Right lobe of liver (tissue), 4 donors: ENCODE measurements at regions not wholly inside any gene's neighbourhood (a gene's known extent, or its start where the extent isn't known, plus 50 kb on each side); places are given as distances from the start of the nearest gene placed in this dataset.

ENCODE experiments used
- POLR2A ChIP-seq: fragments of 450-650 bp; IDR thresholded peaks from one replicate; pipeline ENCODE4 v1.6.1; 2017; ENCODE audit warnings: antibody characterized with exemption, mild to moderate bottlenecking
- TF ChIP-seq, protein P1 (sequence below), 4 donors: fragments of 200-600 bp in 3 of 4; fragments of 450-650 bp in 1 of 4; IDR thresholded peaks; one replicate each; pipeline versions ENCODE4 v1.5.1 to v1.8.0; 2016 to 2022; ENCODE audit warnings: antibody characterized with exemption in 4 of 4, mild to moderate bottlenecking in 2 of 4
- donor health status: DM: no; HTN: no; CAD: no.
- donor health status: DM: no; HTN: no; CAD: no.
- donor health status: DM: no; HTN: yes; CAD: no.

DNA sequence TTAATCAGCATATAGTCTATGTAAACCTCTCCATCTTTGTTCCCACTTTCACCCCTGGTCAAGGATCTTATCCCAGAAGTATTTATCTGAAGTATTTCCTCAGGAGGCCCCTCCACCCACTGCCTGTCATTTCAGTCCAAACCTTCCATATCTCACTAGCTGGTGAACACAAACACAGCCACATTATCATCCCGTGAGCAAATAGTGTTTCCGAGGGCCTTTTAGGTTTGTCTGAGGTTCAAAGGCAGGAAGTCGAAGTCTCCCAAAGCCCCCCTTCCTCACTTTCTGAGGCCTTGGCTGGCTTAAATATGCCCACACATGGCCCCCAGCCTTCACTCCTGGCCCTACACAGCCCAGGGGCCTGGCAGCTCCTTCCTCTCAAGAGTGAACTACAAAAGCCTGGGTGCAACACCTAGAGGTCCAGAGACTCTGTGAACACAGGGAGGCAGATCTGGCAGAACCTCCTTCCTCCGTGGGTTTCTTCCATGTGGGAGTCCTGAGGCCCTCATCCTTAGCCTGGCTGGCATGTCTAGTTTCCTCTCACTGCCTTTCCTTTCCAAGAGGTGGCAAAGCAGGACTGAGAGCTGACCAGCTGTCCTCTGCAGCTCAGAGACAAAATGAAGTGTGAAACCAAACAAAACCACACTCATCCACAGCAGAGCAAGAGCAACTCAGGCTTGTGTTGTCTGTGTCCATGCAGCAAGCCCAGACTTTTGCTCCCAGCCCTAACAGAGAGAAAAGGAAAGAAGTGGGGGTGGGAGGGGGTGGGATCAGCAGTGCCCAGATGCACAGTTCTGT is 264.2 kb downstream of the SS18 start:
- TF ChIP-seq, protein P1, sequence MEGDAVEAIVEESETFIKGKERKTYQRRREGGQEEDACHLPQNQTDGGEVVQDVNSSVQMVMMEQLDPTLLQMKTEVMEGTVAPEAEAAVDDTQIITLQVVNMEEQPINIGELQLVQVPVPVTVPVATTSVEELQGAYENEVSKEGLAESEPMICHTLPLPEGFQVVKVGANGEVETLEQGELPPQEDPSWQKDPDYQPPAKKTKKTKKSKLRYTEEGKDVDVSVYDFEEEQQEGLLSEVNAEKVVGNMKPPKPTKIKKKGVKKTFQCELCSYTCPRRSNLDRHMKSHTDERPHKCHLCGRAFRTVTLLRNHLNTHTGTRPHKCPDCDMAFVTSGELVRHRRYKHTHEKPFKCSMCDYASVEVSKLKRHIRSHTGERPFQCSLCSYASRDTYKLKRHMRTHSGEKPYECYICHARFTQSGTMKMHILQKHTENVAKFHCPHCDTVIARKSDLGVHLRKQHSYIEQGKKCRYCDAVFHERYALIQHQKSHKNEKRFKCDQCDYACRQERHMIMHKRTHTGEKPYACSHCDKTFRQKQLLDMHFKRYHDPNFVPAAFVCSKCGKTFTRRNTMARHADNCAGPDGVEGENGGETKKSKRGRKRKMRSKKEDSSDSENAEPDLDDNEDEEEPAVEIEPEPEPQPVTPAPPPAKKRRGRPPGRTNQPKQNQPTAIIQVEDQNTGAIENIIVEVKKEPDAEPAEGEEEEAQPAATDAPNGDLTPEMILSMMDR (IDR thresholded peaks at IDR 0.05) = no peak
- TF ChIP-seq POLR2A = no peak
